ENCODE measurements at regions not wholly inside any gene's neighbourhood (a gene's known extent, or its start where the extent isn't known, plus 50 kb on each side); places are given as distances from the start of the nearest gene placed in this dataset.

DNA sequence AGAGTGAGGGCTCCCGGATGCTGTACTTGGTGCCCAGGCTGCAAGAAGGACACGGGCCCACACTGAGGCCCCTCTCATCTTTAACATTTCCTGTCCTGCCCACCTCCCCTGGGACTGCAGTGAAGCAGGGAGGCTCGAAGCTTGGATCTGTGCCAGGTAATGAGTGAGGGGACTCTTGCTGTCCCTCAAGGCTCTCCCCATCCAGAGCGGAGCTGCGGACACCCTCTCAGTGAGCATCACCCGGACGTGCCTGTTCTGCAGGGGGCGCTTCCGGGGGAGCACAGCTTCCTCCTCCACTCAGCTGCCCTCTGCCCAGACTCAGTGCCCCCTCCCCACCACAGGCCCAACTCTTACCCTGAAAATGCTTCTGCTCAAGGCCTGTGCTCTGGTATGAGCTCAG, 150.0 kb upstream of the MYCN start:
- no peaks in the 10 kb centered on the region for H3K27me3 ChIP-seq (replicated peaks; ENCODE audit: insufficient read depth, low read length)
- H3K9me3 ChIP-seq (replicated peaks; ENCODE audit: insufficient read depth, low read length): no peaks in the 10 kb centered on the region
- no peak for TF ChIP-seq EZH2phosphoT487 (IDR thresholded peaks at IDR 0.05; ENCODE audit: low read length)
- no peak for DNase-seq
- H3K9me2 ChIP-seq (replicated peaks; ENCODE audit: insufficient read depth, low read length): no peaks in the 10 kb centered on the region
- H3K27ac ChIP-seq (ENCODE audit: low read length): no peak overlapping the region
- no peaks in the 10 kb centered on the region for H3K36me3 ChIP-seq (replicated peaks; ENCODE audit: insufficient read depth, low read length)
- no peak overlapping the region for H3K9ac ChIP-seq (ENCODE audit: low read length)
- H3F3A ChIP-seq (ENCODE audit: insufficient read depth, low read length): no peaks in the 10 kb centered on the region
- H2AFZ ChIP-seq (ENCODE audit: low read length): no peak overlapping the region
- no peaks in the 10 kb centered on the region for H3K4me1 ChIP-seq (ENCODE audit: low read length)
- no peak overlapping the region for H3K4me3 ChIP-seq (ENCODE audit: low read length)
- H3K79me2 ChIP-seq (ENCODE audit: low read length): no peaks in the 10 kb centered on the region
- no peak overlapping the region for H3K4me2 ChIP-seq (ENCODE audit: low read depth, low read length)
- no peaks in the 10 kb centered on the region for H4K20me1 ChIP-seq (ENCODE audit: insufficient read depth, low read length)

GRCh38 chr2:15790838-15791237, 149.5 kb upstream of the MYCN start:
- Histone ChIP-seq H3K9ac (ENCODE audit: low read length) (no peak overlapping the region), H3F3A (ENCODE audit: insufficient read depth, low read length) (no peaks in the 10 kb centered on the region), H3K36me3 (replicated peaks; ENCODE audit: insufficient read depth, low read length) (no peaks in the 10 kb centered on the region), H4K20me1 (ENCODE audit: insufficient read depth, low read length) (no peaks in the 10 kb centered on the region), H3K27me3 (replicated peaks; ENCODE audit: insufficient read depth, low read length) (no peaks in the 10 kb centered on the region), H2AFZ (ENCODE audit: low read length) (no peak overlapping the region), H3K27ac (ENCODE audit: low read length) (no peak overlapping the region), H3K79me2 (ENCODE audit: low read length) (no peaks in the 10 kb centered on the region), H3K9me2 (replicated peaks; ENCODE audit: insufficient read depth, low read length) (no peaks in the 10 kb centered on the region), H3K4me3 (ENCODE audit: low read length) (no peak overlapping the region), H3K9me3 (replicated peaks; ENCODE audit: insufficient read depth, low read length) (no peaks in the 10 kb centered on the region), H3K4me2 (ENCODE audit: low read depth, low read length) (no peak overlapping the region), H3K4me1 (ENCODE audit: low read length) (no peaks in the 10 kb centered on the region)
- DNase-seq: no peak
- no peak for TF ChIP-seq EZH2 (optimal IDR thresholded peaks at IDR 0.05; ENCODE audit: low read depth, low read length)

DNA sequence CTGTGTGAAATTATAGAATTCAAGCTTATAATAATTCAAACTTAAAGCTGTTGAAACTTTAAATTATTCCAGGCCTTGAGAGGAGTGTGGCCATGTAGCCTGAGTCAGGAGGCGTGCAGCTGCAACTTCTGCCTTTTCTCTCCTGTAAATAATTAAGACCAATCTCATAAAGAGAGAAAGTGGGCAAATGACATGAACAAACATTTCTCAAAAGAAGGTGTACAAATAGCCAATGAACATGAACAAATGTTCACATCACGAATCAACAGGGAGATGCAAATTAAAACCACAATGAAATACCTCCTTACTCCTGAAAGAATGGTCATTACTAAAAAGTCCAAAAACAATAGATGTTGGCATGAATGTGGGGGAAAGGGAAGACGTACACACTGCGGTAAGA, 149.1 kb upstream of the MYCN start:
- Histone ChIP-seq H3K27me3 (replicated peaks; ENCODE audit: insufficient read depth, low read length) (no peaks in the 10 kb centered on the region), H3K4me1 (ENCODE audit: low read length) (no peaks in the 10 kb centered on the region), H3F3A (ENCODE audit: insufficient read depth, low read length) (no peaks in the 10 kb centered on the region), H3K79me2 (ENCODE audit: low read length) (no peaks in the 10 kb centered on the region), H3K9me2 (replicated peaks; ENCODE audit: insufficient read depth, low read length) (no peaks in the 10 kb centered on the region), H3K36me3 (replicated peaks; ENCODE audit: insufficient read depth, low read length) (no peaks in the 10 kb centered on the region), H4K20me1 (ENCODE audit: insufficient read depth, low read length) (no peaks in the 10 kb centered on the region), H3K9me3 (replicated peaks; ENCODE audit: insufficient read depth, low read length) (no peaks in the 10 kb centered on the region), H3K4me3 (ENCODE audit: low read length) (no peak overlapping the region), H3K4me2 (ENCODE audit: low read depth, low read length) (no peak overlapping the region), H3K9ac (ENCODE audit: low read length) (no peak overlapping the region), H2AFZ (ENCODE audit: low read length) (no peak overlapping the region), H3K27ac (ENCODE audit: low read length) (no peak overlapping the region)
- DNase-seq: no peak
- TF ChIP-seq EZH2phosphoT487 (IDR thresholded peaks at IDR 0.05; ENCODE audit: low read length): no peak
- no peak for TF ChIP-seq CTCF (IDR thresholded peaks at IDR 0.05; ENCODE audit: low read length)
- no peak for TF ChIP-seq EZH2 (optimal IDR thresholded peaks at IDR 0.05; ENCODE audit: low read depth, low read length)

- H3K9ac ChIP-seq (ENCODE audit: low read length): no peak overlapping the region
- no peak for TF ChIP-seq EZH2 (optimal IDR thresholded peaks at IDR 0.05; ENCODE audit: low read depth, low read length)
- no peak for TF ChIP-seq EZH2phosphoT487 (IDR thresholded peaks at IDR 0.05; ENCODE audit: low read length)
- no peak for TF ChIP-seq CTCF (IDR thresholded peaks at IDR 0.05; ENCODE audit: low read length)
- no peaks in the 10 kb centered on the region for H3K4me1 ChIP-seq (ENCODE audit: low read length)
- H3F3A ChIP-seq (ENCODE audit: insufficient read depth, low read length): no peaks in the 10 kb centered on the region
- H3K9me2 ChIP-seq (replicated peaks; ENCODE audit: insufficient read depth, low read length): no peaks in the 10 kb centered on the region
- no peaks in the 10 kb centered on the region for H4K20me1 ChIP-seq (ENCODE audit: insufficient read depth, low read length)
- no peaks in the 10 kb centered on the region for H3K9me3 ChIP-seq (replicated peaks; ENCODE audit: insufficient read depth, low read length)
- no peak overlapping the region for H3K27ac ChIP-seq (ENCODE audit: low read length)
- no peaks in the 10 kb centered on the region for H3K36me3 ChIP-seq (replicated peaks; ENCODE audit: insufficient read depth, low read length)
- no peak overlapping the region for H2AFZ ChIP-seq (ENCODE audit: low read length)
- no peak for DNase-seq
- H3K4me3 ChIP-seq (ENCODE audit: low read length): no peak overlapping the region
- H3K4me2 ChIP-seq (ENCODE audit: low read depth, low read length): no peak overlapping the region
- H3K27me3 ChIP-seq (replicated peaks; ENCODE audit: insufficient read depth, low read length): no peaks in the 10 kb centered on the region
- H3K79me2 ChIP-seq (ENCODE audit: low read length): no peaks in the 10 kb centered on the region
Observed at GRCh38 chr2:15792331-15792730, 148.0 kb upstream of the MYCN start.
